GM19455 (cell line): ENCODE measurements at regions not wholly inside any gene's neighbourhood (a gene's known extent, or its start where the extent isn't known, plus 50 kb on each side); places are given as distances from the start of the nearest gene placed in this dataset.
"Not testable (repeated sequence)": the region's sequence is repeated elsewhere in the genome, so short reads cannot be mapped to it uniquely, and the experiment has no call there.

Experiments used
- ATAC-seq: cut with Tn5 transposase; IDR thresholded peaks from one replicate; pipeline ENCODE4 v1.9.1; 2021; ENCODE audit not compliant: unreplicated experiment

DNA sequence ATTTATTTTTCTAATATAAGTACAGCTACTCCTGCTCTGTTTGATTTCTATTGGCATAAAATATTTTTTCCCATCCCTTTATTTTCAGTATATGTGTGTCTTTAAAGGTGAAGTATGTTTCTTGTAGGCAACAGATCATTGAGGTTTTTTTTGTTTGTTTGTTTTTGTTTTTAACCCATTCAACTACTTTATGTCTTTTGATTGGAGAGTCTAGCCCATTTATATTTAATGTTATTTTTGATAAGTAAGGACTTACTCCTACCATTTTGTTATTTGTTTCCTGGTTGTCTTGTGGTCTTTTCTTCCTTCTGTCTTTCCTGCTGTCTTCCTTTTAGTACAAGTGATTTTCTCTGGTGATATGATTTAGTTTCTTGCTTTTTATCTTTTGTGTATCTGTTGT lies 285.1 kb upstream of the PROX1 start:
- ATAC-seq: no peak

DNA sequence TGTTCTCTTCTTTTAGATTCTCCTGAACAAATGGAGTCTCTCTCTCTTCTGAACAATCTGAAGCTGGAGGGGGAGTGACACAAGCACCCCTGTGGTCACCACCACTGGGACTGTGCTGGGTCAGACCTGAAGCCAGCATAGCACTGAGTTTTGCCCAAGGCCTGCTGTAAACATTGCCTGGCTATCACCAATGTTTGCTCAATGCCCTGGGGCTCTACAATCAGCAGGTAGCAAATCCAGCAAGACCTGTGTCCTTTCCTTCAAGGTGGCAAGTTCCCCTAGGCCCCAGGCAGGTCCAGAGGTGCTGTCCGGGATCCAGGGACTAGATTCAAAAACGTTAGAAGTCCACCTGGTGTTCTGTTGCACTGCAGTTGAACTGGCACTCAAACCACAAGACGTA lies 282.8 kb upstream of the PROX1 start:
- no peak for ATAC-seq

DNA sequence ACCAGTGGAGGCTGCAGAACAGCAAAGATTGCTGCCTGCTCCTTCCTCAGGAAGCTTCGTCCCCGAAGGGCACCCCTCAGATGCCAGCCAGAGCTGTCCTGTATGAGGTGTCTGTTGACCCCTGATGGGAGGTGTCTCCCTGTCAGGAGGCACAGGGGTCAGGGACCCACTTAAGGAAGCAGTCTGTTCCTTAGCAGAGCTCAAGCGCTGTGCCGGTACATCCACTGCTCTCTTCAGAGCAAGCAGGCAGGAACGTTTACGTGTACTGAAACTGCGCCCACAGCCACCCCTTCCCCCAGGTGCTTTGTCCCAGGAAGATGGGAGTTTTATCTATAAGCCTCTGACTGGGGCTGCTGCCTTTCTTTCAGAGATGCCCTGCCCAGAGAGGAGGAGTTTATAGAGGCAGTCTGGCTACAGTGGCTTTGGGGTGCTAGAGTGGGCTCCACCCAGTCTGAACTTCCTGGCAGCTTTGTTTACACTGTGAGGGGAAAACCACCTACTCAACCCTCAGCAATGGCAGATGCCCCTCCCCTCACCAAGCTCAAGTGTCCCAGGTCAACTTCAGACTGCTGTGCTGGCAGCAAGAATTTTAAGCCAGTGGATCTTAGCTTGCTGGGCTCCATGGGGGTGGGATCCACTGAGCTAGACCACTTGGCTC lies 275.8 kb upstream of the PROX1 start:
- ATAC-seq: not testable (repeated sequence)

DNA sequence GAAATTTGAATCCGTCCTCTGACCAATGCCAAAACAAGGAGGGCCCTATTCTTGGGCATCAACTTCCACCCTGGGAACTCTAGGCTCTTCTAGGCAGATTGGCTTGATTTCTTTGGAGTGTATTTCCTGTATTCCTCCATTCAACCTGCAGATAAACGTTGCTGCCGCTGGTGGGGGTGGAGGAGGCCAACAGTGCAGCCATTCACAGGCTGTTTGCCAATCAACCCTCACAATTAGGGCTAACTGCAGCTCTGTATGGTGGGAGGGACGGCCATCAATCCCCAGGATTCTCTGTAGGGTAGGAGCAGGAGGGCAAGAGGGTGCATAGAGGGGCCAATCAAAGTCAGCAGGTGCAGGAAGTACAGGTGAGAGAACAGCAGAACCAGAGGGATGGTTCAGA lies 273.1 kb upstream of the PROX1 start:
- no peak for ATAC-seq

DNA sequence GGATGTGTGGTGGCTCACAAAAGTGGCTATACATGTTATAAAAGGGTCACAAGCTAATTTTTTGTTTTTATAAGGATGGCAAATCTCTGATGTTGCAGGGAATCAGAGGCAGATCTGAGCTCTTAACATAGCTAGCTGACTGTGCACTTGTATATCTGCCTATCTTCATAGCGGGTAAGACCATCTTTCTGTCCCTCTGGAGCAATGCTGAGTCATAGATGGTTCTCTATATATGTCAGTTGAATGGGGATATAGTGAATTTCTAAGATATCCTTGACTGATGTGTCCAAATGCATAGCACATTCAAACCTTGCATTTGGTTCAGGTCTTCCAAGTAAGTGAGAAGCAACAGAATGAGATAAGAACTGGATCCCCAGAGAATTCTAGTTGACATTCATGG lies 272.6 kb upstream of the PROX1 start:
- no peak for ATAC-seq

DNA sequence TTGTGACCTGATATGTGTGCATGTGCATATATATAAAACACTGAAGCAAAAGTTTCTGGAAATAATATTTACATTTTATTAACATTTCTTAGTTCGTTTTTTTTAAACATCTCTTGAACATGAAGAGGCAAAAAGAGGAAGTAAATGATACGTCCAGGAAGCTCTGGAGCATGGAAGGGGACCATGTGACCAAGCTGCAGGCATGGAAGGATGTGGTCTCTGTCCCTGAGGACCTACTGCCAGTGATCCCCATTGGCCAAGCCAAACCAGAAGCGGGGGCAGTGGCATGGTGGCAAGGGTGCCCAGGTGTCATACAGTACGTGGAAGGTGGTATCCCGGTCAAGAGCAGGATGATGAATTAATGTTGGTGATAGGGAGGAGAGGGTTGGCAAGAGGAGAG lies 268.3 kb upstream of the PROX1 start:
- ATAC-seq: no peak

DNA sequence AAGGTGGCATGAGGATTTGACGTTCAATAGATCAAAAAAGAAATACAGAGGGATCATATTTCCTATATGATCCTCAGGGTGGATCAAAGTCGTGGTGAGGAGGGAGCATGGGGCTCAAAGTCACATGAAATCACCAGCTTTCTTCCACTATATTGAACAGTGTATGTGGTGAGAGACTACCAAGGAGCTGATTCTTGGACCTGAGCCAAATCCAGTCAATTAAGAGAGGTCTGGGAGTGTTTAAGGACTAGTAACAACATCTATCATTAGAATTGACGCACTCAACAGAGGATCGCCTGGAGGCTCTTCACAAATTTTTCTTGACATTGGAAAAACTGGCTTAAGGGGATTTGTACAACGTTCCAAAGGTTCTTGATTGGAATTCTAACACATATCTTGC lies 267.7 kb upstream of the PROX1 start:
- no peak for ATAC-seq

DNA sequence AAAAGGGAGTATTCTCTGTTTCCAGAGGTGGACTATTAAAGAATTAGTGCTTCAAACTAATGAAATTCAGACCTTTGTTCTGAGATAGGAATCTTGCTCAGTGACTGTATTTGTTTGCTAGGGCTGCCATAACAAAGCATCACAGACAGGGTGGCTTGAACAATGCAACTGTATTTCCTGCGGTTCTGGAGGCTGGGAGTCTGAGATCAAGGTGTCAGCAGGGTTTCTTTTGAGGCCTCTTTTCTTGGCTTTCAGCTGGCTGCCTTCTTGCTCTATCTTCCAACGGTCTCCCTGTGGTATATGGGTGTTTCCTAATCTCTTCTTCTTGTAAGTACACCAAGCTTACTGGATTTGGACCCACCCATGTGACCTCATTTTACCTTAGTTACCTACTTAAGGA lies 264.6 kb upstream of the PROX1 start:
- ATAC-seq: no peak

DNA sequence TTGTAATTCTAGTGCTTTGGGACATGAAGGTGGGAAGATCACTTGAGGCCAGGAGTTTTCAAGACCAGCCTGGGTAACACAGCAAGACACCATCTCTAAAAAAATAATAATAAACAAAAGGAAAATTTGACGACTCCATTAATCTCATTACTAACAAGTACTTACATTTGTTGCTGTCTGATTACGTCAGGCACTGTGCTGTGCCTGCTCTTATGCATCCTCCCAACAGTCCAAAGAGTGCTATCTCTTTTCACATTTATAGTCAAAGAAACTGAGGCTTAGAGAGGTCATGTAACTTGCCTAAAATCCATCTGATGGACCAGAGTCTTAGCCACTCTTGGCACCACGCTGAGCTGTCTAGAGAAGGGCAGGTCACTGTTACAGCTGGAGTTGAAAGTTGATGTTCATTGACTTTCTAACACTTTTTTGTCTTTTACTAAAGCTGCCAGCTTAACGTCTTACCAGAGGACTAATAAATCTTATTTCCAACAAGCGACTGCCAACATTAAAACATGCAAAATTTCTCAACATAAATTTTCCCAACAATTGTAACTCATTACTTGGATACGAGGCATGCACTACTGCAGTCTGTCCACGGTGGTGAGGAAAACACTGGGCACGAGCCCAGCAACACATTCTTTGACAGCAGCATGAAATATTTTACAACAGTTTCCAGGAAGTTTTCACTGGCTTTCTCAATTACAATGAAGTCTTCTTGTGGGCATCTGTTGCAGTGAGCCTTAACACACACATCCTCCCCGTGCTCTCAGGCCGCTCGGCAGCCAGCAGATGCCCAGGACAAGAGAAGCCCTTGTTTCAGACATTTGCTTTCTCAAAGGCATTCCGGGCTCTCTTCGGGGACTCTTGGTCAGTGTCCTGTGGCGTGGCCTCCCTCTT lies 262.9 kb upstream of the PROX1 start:
- no peak for ATAC-seq

DNA sequence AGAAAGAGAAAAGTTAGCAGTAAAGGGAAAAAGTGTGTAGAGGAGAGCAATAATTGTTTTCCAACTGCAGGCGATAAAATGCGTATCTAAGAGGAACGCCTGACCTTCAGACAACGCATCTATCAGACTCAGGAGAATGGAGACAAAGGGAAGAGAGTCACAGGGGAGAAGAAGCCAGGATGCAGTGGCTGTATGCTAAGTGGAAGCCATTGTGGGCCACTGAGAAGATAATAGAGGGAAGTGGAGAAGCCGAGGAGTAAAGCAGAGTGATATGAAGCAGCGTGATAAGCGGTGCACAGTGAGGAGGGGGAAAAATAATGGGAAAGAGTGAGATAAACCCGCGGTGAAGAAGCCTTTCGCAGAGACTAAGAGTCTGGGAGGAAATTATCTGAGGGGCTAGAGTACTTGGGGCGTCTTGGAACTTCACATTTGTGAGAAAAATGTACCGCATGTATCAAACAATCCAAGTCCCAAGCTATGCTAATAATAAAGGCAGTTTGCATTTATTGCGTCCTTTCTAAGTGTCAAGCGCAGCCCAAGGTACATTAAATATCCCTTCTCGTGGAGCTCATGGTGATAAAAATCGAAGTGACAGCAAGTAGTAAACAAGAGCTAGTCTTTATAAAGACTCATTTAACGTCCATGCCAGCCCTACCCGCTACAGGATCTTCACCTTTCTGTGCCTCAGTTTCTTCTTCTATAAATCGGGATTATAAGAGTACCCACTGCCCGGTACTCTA lies 259.8 kb upstream of the PROX1 start:
- no peak for ATAC-seq

DNA sequence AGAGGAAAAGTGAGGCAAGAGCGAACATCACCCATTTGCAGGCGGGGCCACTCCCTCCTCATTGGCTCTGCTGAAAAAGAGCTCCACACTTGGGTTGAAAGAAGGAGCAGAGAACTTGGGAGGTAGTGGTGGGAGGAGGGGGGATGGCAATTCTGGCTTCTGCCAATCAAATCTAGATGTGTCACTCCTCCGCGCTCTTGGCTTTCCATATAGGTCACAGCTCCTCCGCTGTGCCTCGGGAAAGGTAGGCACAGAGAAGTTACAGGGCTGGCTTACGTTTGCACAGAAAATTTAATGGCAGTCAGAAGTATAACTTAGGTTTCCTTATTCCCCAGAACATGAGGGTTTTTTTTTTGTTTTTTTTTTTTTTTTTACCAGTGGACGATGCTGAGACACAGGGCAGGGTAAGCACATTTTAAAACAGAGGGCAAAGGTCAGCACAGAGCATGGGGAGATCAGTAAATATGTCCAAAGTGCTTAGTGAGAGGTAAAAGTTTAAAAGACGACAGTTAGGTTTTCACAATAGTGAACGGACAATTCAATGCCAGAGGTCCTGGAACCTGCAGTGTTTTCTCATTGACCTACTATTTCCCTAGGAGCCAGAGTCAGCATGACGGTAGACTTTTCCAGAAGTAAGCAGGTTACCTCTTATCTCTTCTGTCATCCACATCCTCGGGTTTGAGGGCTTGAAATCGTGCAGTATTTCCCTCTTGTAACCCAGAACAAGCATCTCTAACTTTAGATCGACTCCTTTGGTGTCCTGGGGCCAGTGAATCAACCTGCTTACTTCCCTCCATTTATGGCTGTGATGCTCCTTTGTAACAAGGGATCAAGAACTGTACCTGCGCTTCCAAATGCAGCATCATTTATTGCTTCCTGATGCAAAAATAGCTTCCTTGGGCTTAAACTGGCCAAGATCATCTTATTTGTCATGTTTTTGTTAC lies 258.9 kb upstream of the PROX1 start:
- no peak for ATAC-seq

DNA sequence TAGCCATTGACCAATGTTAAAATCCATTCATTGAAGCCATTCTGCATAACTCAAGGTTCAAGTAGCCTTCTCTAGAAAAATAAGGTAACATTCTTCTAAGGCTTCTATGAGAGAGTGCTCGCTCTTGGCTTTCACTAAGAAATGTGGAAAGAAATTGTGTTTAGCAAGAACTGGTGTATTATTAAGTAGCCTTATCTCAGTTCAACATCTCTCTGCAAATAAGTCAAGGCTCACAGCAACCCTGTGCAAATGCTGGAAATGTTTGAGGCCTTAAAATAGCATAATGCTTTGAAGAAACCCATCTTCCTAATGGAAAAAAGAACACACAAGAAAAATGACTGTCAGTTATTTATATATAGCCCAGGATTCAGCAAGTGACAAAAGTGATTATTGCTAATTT lies 254.1 kb upstream of the PROX1 start:
- no peak for ATAC-seq

DNA sequence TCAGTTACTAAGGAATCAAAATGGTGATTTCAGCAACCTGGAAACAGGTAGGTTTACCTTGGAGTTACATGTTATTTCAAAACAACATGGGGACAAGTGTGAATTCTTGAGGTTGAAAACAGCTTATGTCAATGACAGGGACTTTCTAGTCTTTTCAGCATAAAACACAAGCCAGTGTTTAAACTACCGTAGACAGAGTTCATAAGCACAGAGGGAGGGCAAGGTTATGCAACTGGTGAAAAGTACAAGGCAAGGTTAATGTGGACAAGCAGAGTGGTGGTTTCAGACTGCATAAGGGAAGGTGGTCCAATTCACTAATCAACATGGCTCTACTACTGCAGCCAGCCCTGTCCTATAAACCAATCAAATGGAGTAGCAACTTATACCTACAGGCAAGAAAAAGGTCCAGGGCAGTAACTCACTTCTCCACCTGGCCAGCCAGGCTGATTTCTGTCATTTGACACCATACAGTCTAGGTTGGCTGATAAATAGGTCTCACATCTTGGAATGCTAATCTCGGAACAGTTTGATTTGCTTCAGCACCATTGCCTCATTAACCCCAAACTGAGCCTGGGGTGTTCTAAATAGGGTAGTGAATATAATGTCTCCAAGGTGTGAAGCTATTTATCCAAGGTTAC lies 250.3 kb upstream of the PROX1 start:
- ATAC-seq: no peak

DNA sequence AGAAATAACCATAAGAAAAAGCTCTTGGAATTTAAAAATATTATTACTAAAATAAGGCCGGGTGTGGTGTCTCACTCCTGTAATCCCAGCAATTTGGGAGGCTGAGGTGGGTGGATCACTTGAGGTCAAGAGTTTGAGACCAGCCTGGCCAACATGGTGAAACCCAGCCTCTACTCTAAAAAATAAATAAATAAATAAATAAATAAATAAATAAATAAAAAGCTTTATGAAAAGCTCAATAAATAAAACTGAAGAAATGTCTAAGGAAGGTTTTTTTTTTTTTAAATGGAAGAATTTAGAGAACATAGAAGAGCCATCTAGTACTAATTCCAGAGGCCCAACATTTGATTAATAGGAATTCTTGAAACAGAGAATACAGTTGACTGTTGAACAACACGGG lies 249.1 kb upstream of the PROX1 start:
- no peak for ATAC-seq

DNA sequence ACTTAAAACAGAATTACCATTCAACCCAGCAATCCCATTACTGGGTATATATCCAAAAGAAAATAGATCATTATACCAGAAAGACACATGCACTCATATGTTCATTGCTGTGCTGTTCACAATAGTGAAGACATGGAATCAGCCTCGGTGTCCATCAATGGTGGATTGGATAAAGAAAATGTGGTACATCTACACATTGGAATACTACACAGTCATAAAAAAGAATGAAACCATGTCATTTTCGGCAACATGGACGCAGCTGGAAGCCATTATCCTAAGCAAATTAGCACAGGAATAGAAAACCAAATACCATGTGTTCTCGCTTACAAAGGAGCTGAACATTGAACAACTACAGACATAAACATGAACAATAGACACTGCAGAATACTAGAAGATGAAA lies 244.8 kb upstream of the PROX1 start:
- ATAC-seq: no peak

DNA sequence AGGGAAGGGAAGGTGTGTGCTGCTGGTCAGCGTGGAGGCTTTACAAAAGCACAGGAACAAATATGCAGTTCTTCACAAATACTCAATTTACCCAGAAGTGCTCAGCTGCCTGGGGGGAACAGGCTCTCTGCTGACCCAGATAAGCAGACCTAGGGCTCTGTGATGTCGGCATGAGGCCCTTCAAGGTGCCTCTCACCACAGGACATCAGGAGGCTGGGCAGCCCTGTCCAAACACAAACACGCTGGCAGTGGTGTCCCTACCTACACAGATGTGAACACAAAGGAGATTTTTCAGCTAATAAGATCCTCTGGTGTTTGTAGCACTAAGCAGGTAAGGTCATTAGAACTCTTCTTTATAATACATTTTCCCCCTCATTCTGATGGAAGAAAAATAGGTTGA lies 243.0 kb upstream of the PROX1 start:
- ATAC-seq: no peak

DNA sequence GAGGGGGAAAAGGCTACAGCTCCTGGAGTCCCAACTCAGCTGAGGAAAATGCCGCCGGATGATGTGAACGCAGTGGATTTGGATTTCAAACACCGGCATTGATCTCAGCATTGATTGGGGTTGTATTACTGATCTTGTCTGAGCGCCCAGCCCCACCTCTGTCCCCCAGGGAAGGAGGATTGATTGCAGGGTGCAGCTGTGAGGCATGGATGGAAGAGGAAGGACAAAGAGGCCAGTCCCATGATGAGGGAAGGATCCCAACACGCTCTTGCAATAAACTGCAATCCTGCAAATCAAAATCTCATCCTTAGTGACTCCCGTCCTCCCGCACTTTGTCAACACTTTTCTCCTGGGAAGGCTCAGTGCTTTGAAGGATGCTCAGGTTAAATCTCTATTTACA lies 242.3 kb upstream of the PROX1 start:
- ATAC-seq: no peak

DNA sequence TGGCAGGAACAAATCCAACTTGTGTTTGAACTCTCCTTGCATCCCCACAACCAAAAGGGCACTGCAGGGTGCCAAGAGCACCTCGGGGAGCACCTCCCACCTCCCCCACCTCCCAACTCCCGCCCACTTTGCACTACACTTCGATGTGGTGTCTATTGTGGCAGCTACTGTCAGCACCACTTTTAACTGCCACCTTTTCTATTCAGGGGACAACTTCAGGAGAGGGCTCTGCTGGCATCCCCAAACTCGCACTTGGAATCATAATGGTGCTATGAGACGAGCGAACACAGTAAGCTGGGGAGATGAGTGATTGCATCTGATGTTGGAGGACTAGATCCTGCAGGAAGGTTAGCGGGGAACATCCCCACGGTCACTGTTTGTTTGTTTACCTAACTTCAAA lies 238.2 kb upstream of the PROX1 start:
- no peak for ATAC-seq

DNA sequence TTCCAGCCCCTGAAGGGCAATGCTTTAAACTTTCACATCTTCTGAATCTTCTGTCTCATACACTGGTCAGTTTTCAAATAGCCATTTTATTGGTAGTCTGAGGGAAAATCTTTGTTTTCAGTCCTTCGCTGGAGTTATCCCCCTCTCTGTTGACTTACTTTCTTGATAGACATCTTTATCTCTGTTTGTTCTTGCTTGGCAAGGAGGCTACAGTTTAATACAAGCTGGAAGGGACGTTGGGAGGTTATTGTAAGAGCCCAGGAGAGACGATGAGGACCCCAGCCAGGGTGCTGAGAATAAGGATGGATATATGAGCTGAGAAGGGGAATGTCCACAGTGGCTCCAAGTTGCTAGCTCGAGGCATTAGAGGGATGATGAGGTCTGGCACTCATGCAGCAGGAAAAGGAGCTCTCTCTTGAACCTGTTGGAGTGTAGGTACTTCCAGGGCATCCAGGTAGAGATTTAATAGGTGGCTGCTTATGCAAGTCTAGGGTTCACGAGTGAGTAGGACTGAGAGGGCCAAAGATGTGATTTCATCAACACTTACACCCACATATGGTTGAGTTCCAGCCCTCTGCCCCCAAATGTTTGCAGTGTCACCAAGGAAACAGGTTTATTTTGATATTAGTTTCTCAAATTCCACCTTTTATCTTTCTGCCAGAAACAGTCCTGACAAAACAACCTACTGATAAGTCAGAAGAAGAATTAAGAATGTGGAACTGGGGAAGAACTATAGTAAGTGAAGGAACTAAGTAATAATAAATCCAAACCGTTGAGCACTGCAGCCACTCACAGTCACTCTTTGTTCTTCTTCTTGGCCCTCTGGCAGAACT lies 237.3 kb upstream of the PROX1 start:
- ATAC-seq: no peak

DNA sequence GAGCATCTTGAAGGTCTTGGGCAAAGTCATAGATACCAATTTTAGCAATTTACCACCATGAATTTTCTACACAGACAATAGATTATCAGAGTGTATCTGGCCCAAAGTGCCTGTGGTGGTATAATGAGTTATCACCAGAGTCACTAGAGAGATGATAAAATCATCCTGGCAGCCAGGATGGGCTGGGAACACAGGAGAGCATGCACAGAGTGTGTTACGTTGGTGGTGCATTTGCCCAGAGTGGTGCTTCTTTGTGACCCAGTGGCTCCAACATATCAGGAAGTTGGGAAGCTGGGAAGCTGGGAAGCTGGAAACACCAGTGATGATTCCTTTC lies 236.7 kb upstream of the PROX1 start:
- no peak for ATAC-seq
